ENCODE measurements at regions not wholly inside any gene's neighbourhood (a gene's known extent, or its start where the extent isn't known, plus 50 kb on each side); places are given as distances from the start of the nearest gene placed in this dataset.
"Not testable (repeated sequence)": the region's sequence is repeated elsewhere in the genome, so short reads cannot be mapped to it uniquely, and the experiment has no call there.

DNA sequence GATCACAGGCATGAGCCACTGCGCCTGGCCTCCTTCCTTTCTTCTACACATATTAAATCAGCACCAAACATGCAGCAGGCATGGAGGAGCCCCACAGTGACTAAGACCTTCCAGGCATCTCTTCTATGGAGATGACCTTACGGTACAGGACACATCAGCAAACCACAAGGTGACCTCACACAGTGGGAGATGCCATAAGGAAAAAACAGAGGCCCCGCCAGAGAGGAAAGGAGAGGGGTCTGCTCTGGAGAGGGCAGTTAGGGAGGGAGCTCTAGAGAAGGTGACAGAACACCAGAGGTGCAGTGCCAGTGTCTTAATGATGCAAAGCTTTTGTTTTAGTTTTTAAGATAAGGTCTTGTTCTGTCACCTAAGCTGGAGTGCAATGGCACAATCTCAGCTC is 81.1 kb upstream of the ESRRB start:
- H3K27me3 ChIP-seq (ENCODE audit: control insufficient read depth in 3 of 3, insufficient read depth in 3 of 3, low read length in 3 of 3), result peaks cover 0 to 11% (median 0%) of the 10 kb centered on the region in 3 donors
- DNase-seq, result no peak
- no peak for FAIRE-seq
- no peaks in the 10 kb centered on the region for H3K36me3 ChIP-seq (ENCODE audit: control insufficient read depth in 3 of 3, insufficient read depth in 2 of 3, low read depth in 1 of 3, low read length in 3 of 3)
- H3K4me1 ChIP-seq (ENCODE audit: control insufficient read depth in 3 of 3, insufficient read depth in 2 of 3, low read depth in 1 of 3, low read length in 2 of 3), result no peaks in the 10 kb centered on the region
- H3K4me3 ChIP-seq (ENCODE audit: low read depth in 1 of 3, low read length in 3 of 3), result no peak overlapping the region
- 85 to 97% (median 88%) methylated on average over 3 of the region's 3 CpGs for WGBS, 3 donors
- H3K9me3 ChIP-seq (ENCODE audit: control insufficient read depth in 2 of 2, insufficient read depth in 1 of 2, low read depth in 1 of 2, low read length in 1 of 2), result no peaks in the 10 kb centered on the region
- H3K27ac ChIP-seq (ENCODE audit: low read depth in 1 of 3, low read length in 2 of 3), result no peak overlapping the region

DNA sequence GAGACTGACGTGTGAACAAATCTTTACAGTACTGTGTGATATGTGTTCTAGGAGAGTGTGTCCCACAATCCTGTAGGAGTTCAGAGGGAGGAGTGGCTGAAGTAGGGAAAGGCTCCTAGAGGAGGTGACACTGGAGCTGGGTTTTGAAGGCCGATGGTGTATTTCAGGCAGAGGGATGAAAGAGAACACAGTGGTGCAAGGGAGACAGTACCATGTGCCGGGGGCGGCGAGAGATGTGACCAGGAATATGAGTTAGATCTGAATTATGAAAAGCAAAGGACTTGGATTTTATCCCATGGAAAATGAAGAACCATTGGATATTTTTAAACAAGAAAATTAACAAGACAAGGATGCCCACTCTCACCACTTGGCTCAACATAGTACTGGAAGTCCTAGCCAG is 77.0 kb upstream of the ESRRB start:
- FAIRE-seq, result no peak
- H3K27ac ChIP-seq (ENCODE audit: low read depth in 1 of 3, low read length in 2 of 3), result no peak overlapping the region

DNA sequence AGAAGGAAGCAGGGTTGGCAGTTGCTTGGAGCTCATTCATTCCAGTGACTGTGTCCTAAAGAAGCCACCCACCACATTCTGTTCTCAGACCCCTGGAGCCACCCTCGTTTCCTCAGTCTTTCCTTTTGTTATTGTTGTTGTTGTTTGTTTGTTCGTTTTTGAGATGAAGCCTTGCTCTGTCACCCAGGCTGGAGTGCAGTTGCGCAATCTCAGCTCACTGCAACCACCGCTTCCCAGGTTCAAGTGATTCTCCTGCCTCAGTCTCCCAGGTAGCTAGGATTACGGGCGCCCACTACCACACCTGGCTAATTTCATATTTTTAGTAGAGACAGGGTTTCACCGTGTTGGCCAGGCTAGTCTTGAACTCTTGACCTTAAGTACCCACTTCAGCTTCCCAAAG is 72.7 kb upstream of the ESRRB start:
- not testable (repeated sequence) for FAIRE-seq; H3K27me3 ChIP-seq (ENCODE audit: control insufficient read depth in 3 of 3, insufficient read depth in 3 of 3, low read length in 3 of 3); DNase-seq; H3K4me3 ChIP-seq (ENCODE audit: low read depth in 1 of 3, low read length in 3 of 3); H3K36me3 ChIP-seq (ENCODE audit: control insufficient read depth in 3 of 3, insufficient read depth in 2 of 3, low read depth in 1 of 3, low read length in 3 of 3); H3K4me1 ChIP-seq (ENCODE audit: control insufficient read depth in 3 of 3, insufficient read depth in 2 of 3, low read depth in 1 of 3, low read length in 2 of 3); H3K9me3 ChIP-seq (ENCODE audit: control insufficient read depth in 2 of 2, insufficient read depth in 1 of 2, low read depth in 1 of 2, low read length in 1 of 2); H3K27ac ChIP-seq (ENCODE audit: low read depth in 1 of 3, low read length in 2 of 3)
- 80 to 82% (median 80%) methylated on average over 7 of the region's 7 CpGs for WGBS, 3 donors

More for the DNA sequence above, 77.0 kb upstream of the ESRRB start:
- Histone ChIP-seq H3K9me3 (ENCODE audit: control insufficient read depth in 2 of 2, insufficient read depth in 1 of 2, low read depth in 1 of 2, low read length in 1 of 2) (no peaks in the 10 kb centered on the region), H3K4me1 (ENCODE audit: control insufficient read depth in 3 of 3, insufficient read depth in 2 of 3, low read depth in 1 of 3, low read length in 2 of 3) (no peaks in the 10 kb centered on the region), H3K36me3 (ENCODE audit: control insufficient read depth in 3 of 3, insufficient read depth in 2 of 3, low read depth in 1 of 3, low read length in 3 of 3) (no peaks in the 10 kb centered on the region), H3K27me3 (ENCODE audit: control insufficient read depth in 3 of 3, insufficient read depth in 3 of 3, low read length in 3 of 3) (peaks cover 0 to 8% (median 0%) of the 10 kb centered on the region in 3 donors), H3K4me3 (ENCODE audit: low read depth in 1 of 3, low read length in 3 of 3) (no peak overlapping the region)
- WGBS, 3 donors, result 82 to 96% (median 89%) methylated on average over 5 of the region's 5 CpGs
- DNase-seq, result no peak

- H3K4me3 ChIP-seq (ENCODE audit: low read depth in 1 of 3, low read length in 3 of 3), result no peak overlapping the region
- H3K27me3 ChIP-seq (ENCODE audit: control insufficient read depth in 3 of 3, insufficient read depth in 3 of 3, low read length in 3 of 3), result peaks cover 0 to 6% (median 2%) of the 10 kb centered on the region in 3 donors
- no peaks in the 10 kb centered on the region for H3K4me1 ChIP-seq (ENCODE audit: control insufficient read depth in 3 of 3, insufficient read depth in 2 of 3, low read depth in 1 of 3, low read length in 2 of 3)
- no peak overlapping the region for H3K27ac ChIP-seq (ENCODE audit: low read depth in 1 of 3, low read length in 2 of 3)
- FAIRE-seq (no peak), DNase-seq (no peak)
- no peaks in the 10 kb centered on the region for H3K36me3 ChIP-seq (ENCODE audit: control insufficient read depth in 3 of 3, insufficient read depth in 2 of 3, low read depth in 1 of 3, low read length in 3 of 3)
- WGBS, 3 donors, result 77 to 78% (median 78%) methylated on average over 7 of the region's 7 CpGs
- H3K9me3 ChIP-seq (ENCODE audit: control insufficient read depth in 2 of 2, insufficient read depth in 1 of 2, low read depth in 1 of 2, low read length in 1 of 2), result no peaks in the 10 kb centered on the region
These were observed 71.2 kb upstream of the ESRRB start for GRCh38 chr14:76304536-76305267.

GRCh38 chr14:76305268-76305826 is 70.6 kb upstream of the ESRRB start:
- no peaks in the 10 kb centered on the region for H3K9me3 ChIP-seq (ENCODE audit: control insufficient read depth in 2 of 2, insufficient read depth in 1 of 2, low read depth in 1 of 2, low read length in 1 of 2)
- 50 to 60% (median 51%) methylated on average over 11 of the region's 11 CpGs for WGBS, 3 donors
- H3K4me1 ChIP-seq (ENCODE audit: control insufficient read depth in 3 of 3, insufficient read depth in 2 of 3, low read depth in 1 of 3, low read length in 2 of 3), result no peaks in the 10 kb centered on the region
- H3K27ac ChIP-seq (ENCODE audit: low read depth in 1 of 3, low read length in 2 of 3), result no peak overlapping the region
- FAIRE-seq (no peak), DNase-seq (no peak)
- H3K36me3 ChIP-seq (ENCODE audit: control insufficient read depth in 3 of 3, insufficient read depth in 2 of 3, low read depth in 1 of 3, low read length in 3 of 3), result no peaks in the 10 kb centered on the region
- H3K27me3 ChIP-seq (ENCODE audit: control insufficient read depth in 3 of 3, insufficient read depth in 3 of 3, low read length in 3 of 3), result peaks cover 0 to 13% (median 9%) of the 10 kb centered on the region in 3 donors
- H3K4me3 ChIP-seq (ENCODE audit: low read depth in 1 of 3, low read length in 3 of 3), result no peak overlapping the region

DNA sequence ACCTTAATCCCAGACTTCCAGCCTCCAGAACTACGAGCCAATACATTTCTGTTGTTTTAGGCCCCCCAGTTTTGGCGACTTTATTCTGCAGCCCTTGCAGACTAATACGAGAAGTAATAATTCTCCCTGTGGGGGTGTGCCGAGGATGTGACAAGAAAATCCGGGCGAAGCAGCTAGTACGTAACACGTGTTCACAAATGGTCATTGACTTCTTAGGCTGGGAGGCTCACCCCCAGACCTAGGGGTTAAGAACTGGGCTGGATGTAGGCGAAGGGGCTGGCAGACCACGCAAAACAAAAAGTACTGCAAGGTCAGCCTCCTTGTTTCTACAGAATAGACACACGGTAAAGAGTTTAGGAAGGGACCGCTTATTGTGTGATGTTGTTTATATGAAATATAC is 69.8 kb upstream of the ESRRB start:
- WGBS, 3 donors, result 83 to 87% (median 86%) methylated on average over 12 of the region's 12 CpGs
- Histone ChIP-seq H3K27me3 (ENCODE audit: control insufficient read depth in 3 of 3, insufficient read depth in 3 of 3, low read length in 3 of 3) (peaks cover 0 to 19% (median 16%) of the 10 kb centered on the region in 3 donors), H3K27ac (ENCODE audit: low read depth in 1 of 3, low read length in 2 of 3) (no peak overlapping the region), H3K36me3 (ENCODE audit: control insufficient read depth in 3 of 3, insufficient read depth in 2 of 3, low read depth in 1 of 3, low read length in 3 of 3) (no peaks in the 10 kb centered on the region), H3K4me3 (ENCODE audit: low read depth in 1 of 3, low read length in 3 of 3) (no peak overlapping the region), H3K9me3 (ENCODE audit: control insufficient read depth in 2 of 2, insufficient read depth in 1 of 2, low read depth in 1 of 2, low read length in 1 of 2) (no peaks in the 10 kb centered on the region), H3K4me1 (ENCODE audit: control insufficient read depth in 3 of 3, insufficient read depth in 2 of 3, low read depth in 1 of 3, low read length in 2 of 3) (no peaks in the 10 kb centered on the region)
- FAIRE-seq (no peak), DNase-seq (no peak)

DNA sequence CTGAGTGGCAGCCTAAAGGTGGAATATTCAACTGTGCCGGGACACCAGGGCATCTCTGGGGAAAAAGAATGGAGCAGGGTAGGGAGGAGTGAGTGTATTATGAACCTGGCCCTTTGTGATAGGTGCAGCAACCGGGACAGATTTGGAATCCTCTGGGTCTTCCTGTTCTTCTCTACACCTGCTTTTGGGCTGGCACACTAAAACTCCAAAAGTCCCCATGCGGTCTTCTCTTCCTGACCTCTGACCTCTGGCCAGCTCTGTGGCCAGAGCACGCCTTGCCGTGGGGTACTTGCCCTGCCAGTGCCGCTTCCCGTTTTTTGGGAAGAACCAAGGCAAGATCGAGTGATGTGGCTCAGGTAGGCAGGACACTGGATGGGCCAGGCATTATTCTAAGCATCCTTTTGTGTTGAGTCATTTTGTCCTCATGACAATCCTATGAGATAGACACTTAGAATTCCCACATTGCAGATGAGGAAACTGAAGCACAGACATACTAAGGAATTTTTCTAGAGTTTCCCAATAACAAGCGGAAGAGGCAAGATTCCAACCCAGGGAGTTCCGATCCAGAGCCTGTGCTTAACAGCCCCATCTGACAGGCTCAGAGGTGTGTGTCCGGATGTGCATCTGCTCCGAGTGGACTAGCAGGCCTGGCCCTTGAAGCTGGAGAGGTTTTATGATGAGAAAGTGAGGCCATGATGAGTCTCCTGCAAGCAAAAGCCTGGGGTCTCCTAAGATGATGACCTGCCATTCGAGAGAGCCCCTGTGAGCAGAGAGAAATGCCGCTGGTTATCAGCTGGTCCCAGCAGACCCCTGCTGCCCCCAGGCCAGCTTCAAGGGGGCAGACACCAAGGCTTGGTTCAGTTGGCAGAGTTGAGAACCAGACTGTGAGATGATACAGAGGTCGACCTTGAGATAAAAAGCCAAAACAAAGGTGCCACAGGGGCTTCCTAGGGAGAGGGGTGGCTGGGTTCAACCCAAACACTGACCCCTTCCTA is 67.9 kb upstream of the ESRRB start:
- FAIRE-seq, result no peak
- no peak overlapping the region for H3K27ac ChIP-seq (ENCODE audit: low read depth in 1 of 3, low read length in 2 of 3)
- 87 to 90% (median 87%) methylated on average over 15 of the region's 15 CpGs for WGBS, 3 donors
- peaks cover 0 to 22% (median 20%) of the 10 kb centered on the region in 3 donors for H3K27me3 ChIP-seq (ENCODE audit: control insufficient read depth in 3 of 3, insufficient read depth in 3 of 3, low read length in 3 of 3)
- no peaks in the 10 kb centered on the region for H3K4me1 ChIP-seq (ENCODE audit: control insufficient read depth in 3 of 3, insufficient read depth in 2 of 3, low read depth in 1 of 3, low read length in 2 of 3)
- no peaks in the 10 kb centered on the region for H3K9me3 ChIP-seq (ENCODE audit: control insufficient read depth in 2 of 2, insufficient read depth in 1 of 2, low read depth in 1 of 2, low read length in 1 of 2)
- no peak for DNase-seq
- H3K4me3 ChIP-seq (ENCODE audit: low read depth in 1 of 3, low read length in 3 of 3), result no peak overlapping the region
- H3K36me3 ChIP-seq (ENCODE audit: control insufficient read depth in 3 of 3, insufficient read depth in 2 of 3, low read depth in 1 of 3, low read length in 3 of 3), result no peaks in the 10 kb centered on the region

DNA sequence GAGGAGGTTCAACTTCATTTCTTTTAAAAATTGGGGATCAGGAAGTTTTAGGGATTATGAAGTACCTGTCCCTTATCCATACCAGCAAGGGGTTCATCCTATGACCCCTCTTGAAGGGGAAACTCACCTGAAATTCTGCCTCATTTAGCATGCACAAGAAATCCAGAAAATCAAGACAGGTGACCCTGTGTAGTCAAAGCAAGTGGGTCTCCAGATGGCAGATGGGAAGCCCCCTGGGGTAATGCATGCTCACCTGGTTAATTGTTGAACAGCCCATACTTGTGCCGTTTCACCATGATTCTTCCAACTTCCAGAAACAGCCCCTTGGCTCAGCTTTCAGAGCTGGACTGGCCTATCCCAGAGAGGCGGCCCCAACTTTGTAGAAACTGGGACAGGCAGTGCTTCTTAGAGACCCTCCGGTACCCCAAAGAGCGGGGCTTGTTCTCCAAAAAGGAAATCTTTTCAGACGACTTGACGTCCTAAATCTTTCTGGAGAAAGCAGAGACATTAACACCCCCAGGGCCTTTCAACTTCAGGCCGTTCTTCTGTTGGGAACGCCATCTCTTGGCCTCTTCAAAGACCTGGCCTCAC is 66.3 kb upstream of the ESRRB start:
- no peaks in the 10 kb centered on the region for H3K4me1 ChIP-seq (ENCODE audit: control insufficient read depth in 3 of 3, insufficient read depth in 2 of 3, low read depth in 1 of 3, low read length in 2 of 3)
- no peak for FAIRE-seq
- no peaks in the 10 kb centered on the region for H3K36me3 ChIP-seq (ENCODE audit: control insufficient read depth in 3 of 3, insufficient read depth in 2 of 3, low read depth in 1 of 3, low read length in 3 of 3)
- peaks cover 0 to 27% (median 20%) of the 10 kb centered on the region in 3 donors for H3K27me3 ChIP-seq (ENCODE audit: control insufficient read depth in 3 of 3, insufficient read depth in 3 of 3, low read length in 3 of 3)
- no peak for DNase-seq
- WGBS, 3 donors, result 72 to 82% (median 75%) methylated on average over 8 of the region's 8 CpGs
- H3K9me3 ChIP-seq (ENCODE audit: control insufficient read depth in 2 of 2, insufficient read depth in 1 of 2, low read depth in 1 of 2, low read length in 1 of 2), result no peaks in the 10 kb centered on the region
- H3K4me3 ChIP-seq (ENCODE audit: low read depth in 1 of 3, low read length in 3 of 3), result no peak overlapping the region
- no peak overlapping the region for H3K27ac ChIP-seq (ENCODE audit: low read depth in 1 of 3, low read length in 2 of 3)

All from small intestine (tissue), 7 donors.